HPDE6-E6E7 (cell line): ENCODE measurements at regions not wholly inside any gene's neighbourhood (a gene's known extent, or its start where the extent isn't known, plus 50 kb on each side); places are given as distances from the start of the nearest gene placed in this dataset.
"Not testable (repeated sequence)": the region's sequence is repeated elsewhere in the genome, so short reads cannot be mapped to it uniquely, and the experiment has no call there.

Experiments
- DNase-seq: peaks from one replicate; pipeline ENCODE4 v3.0.0; 2011; ENCODE audit warnings: missing footprints; ENCODE audit errors: extremely low spot score

DNA sequence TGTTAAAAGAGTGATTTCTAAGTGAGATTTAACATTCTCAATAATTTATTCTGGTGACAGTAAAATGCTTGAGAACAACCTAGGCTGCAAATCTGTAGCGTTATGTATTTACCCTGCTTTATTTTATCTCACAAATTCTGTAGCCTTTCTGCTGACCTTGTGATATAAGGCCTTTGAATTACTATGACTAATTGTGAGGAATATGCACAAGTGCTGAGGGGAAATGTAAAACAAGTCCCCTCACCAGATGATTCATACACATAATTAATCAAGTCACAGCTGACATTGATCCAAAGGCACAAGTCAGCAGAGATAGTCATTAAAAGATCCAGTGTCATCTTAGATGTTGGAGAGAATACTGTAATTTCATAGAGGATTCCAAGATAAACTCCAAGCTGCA lies 992.7 kb upstream of the USP15 start:
- DNase-seq, result no peak

DNA sequence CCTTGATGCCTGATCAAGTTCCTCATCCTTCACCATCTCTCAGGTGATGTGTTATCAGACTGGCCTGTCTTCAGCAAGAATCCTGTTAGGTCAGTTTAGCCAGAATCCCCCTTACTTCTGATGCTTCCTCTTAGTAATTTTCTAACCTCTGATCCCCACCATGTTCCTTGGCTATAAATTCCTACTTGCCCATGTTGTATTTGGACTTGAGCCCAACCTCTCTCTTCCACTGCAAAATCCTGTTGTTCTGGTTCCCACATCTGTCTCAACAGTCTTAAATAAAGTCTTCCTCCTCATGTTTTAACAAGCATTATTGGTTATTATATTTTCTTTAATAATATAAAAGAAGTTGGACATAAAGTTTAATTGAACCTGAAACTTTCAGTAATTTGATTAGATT lies 987.8 kb upstream of the USP15 start:
- DNase-seq, result no peak

DNA sequence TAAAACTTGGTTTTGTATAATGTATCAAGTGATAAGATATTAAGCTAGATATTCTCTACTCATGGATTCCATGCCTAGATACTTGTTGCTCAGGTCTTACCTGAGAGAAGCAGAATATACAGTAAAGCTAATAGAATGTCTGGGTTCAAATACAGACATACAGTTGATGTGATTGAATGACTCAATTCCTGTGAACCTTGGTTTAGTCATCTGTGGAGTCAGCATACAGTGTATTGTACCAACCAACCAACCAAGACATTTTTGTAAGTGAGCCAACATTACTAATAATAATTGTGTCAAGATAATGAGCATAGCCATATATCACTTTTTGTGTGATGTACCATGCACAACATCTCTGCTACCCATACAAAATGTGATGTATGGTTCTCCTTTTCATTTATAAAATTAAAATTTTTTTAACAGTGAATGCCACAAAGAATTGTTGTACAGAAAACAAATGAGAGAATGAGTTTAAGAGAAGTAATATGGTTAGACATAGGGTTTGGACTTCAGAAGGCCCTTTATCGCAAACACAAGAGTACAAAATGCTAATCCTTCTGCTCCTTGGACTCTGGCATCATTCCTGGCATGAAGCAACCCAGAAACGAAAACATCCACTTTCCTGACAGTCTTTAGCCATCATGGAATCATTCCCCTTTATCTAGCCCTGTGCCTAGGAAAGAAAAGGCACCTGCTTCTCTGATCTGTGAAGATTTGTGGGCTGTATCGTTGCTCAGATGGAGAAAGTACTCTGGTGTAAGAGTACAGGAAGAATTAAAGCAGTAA lies 977.2 kb upstream of the USP15 start:
- peak; percentile 32 for DNase-seq

DNA sequence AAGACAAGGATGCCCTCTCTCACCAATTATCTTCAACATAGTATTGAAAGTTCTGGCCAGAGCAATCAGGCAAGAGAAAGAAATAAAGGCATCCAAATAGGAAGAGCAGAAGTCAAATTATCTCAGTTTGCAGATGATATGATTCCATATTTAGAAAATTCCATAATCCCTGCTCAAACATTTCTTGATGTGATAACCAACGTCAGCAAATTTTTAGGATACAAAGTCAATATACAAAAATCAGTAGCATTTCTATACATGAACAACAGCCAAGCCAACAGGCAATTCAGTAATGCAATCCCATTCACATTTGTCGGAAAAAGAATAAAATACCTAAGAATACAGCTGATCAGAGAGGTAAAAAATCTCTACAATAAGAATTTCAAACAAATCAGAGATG lies 969.7 kb upstream of the USP15 start:
- DNase-seq, result no peak

DNA sequence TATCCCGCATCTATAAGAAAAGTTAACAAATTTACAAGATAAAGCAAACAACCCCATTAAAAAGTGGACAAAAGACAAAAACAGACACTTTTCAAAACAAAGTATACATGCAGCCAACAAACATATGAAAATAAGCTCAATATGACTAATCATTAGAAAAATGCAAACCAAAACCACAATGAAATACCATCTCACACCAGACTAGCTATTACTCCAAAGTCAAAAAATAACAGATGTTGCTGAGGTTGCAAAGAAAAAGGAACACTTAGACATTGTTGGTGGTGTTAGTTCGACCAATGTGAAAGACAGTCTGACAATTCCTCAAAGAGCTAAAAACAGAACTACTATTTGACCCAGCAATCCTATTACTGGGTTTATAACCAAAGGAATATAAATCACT lies 968.6 kb upstream of the USP15 start:
- DNase-seq, result no peak

DNA sequence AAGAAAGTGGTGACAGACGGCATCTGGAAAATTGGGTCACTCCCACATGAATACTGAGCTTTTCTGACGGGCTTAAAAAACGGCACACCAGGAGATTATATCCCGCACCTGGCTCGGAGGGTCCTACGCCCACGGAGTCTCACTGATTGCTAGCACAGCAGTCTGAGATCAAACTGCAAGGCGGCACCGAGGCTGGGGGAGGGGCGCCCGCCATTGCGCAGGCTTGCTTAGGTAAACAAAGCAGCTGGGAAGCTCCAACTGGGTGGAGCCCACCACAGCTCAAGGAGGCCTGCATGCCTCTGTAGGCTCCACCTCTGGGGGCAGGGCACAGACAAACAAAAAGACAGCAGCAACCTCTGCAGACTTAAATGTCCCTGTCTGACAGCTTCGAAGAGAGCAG lies 966.2 kb upstream of the USP15 start:
- DNase-seq, result not testable (repeated sequence)

DNA sequence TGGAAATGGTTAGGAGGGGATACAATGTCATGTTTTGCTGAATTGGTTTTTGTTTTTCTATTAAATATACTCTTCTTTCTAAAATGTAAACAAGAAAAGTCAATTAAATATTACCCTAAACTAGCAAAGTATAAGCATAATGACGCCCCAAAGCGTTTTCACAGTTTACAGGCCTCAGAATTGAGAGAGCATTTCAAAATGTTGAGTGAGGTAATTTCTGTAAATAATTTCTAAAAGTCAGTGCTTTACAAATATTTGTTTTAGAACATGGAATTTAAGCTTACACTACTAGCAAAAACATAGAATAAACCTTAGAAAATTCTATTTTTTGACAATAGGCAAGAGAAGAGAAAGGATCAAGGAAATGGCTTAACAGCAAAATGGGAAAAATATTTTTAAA lies 958.4 kb upstream of the USP15 start:
- DNase-seq, result no peak

DNA sequence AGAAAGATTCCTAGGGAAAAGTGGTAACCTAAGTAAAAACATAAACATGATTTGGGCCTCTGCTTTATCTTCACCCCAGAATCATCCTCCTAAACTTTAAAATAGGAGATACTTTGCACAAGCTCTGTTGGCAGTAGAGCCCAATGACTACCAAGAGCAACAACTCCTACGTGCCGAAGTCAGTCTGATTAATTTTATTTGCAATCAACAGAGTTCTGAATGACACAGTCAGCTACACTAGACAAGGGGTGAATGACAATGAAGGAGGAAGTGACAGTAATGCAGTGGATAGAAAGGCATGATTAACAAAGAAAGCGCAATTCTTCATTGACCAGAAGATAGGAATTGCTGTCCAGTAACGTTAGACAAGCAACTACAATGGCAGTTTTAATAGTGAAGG lies 957.9 kb upstream of the USP15 start:
- DNase-seq, result no peak

DNA sequence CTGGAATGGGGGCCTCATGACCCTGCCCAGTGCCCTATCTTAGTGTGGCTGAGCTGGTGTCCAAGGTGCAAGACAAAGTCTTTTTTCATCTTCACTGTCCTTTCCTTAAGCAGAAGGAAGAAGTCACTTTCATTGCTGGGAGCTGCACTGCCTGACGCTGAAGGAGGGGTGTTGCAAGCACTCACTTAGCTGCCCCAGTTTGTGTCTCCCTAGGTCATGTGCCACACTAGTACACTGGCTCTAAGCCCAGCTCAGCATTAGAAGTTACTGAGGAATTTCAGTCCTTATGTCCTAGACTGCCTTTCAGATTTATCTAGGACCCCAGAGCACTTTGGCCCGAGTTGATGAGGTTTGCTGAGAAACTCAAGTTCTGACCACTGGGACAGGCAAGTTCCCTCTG lies 952.0 kb upstream of the USP15 start:
- no peak for DNase-seq

DNA sequence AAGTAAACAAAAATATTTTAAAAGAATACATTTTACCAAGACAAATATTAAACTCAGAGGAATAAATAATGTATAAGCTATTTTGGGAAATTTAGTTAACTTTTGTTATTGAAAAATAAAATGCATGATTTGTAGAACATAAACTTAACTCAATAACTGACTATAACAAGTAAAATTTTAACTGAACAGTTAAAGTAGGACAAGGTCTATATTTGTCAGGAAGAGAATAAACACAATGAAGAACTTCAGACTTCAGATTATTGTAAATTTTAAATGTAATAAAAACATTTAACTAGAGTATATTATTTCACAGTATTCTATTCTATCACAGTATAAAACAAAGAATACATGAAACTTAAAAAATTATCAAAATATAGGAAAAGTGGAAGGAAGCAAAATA lies 948.8 kb upstream of the USP15 start:
- no peak for DNase-seq

DNA sequence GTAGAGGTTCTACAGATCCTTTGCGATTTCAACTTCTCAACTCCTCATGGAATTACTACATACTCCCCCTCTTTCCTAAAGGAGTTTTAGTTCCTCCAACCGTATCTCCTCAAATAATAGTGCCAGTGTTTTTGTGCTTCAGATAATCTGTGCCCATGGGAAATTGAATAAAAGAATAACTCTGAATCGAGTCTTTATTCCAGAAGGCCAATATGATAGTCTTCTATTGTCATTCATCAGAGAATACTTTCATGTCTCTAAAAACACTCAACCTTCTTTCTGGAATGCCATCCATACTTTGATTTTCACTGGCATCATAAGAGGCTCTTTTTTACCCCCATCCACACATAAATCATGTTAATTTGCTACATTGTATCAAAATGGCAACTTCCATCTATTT lies 911.3 kb upstream of the USP15 start:
- no peak for DNase-seq

DNA sequence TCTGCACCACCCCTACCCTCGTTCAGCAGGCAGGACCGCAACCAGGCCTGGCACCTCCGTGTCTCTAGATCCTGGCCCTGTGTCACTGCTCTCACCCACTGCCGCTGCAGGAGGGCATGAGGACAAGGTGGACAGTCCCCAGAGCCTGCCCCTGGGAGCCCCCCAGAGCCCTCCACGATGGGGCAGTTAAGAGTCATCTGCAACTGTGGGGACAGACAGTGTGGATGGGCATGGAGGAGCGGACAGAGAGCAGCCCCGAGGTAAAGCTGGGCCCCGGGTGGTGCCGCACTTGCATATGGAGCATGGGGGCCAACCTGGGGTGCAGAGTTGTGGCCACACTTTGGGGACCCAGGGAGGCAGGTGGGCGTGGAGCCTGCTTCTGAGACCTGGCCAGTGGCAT lies 905.1 kb upstream of the USP15 start:
- DNase-seq, result no peak

DNA sequence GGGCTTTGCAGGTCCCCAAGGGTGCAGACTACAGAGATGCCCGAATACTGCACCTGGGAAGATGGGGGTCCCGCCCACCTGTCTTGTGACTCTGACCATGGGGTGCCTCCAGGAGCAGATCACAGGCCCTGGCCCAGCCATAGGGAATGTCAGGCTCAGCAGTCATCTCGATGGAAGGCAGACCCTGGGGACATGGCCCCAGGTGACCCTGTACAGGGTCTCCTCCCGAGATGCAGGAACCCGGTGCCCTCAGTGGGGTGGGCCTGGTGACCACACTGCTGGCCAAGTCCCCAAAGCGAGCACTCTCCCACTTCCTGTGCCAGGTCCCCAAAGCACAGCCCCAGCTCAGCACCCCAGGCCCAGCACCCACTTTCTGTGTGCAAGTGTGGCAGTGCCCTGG lies 903.7 kb upstream of the USP15 start:
- DNase-seq, result no peak

DNA sequence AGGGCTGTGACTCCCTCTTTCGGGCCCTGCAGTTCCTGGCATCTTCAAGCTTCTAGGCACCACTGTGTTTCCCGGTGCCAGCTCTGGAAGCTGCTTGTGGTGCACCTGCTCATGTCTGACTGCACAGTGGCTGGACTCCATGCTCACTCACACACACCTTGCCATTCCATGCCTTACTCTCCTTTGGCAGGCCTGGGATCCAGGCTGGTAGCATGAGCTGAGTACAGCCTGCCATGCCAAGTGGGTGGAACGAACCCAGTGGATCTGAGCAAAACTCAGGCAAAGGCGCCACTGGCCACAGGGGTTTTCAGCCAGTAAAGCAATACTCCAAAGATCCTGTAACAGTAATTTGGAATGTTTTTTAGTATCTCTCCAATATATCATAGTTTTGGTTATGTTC lies 902.7 kb upstream of the USP15 start:
- no peak for DNase-seq

DNA sequence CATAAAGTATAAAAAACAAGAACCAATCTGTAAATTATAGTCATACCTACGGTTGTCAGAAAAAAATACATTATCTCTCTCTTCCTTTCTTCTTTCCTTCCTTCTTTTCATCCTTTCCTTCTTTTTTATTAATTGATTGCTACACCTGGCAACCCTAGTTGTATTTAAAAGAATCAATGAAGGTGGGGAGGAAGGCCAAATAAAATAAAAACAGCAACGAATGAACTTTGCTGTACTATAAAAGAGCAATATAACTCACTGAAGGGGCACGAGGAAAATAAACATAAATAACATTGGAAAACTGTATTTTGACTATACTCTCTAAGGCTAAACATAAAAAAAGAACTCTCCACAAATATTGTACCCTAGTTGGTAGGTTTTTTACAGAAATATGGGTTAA lies 898.2 kb upstream of the USP15 start:
- DNase-seq, result no peak

DNA sequence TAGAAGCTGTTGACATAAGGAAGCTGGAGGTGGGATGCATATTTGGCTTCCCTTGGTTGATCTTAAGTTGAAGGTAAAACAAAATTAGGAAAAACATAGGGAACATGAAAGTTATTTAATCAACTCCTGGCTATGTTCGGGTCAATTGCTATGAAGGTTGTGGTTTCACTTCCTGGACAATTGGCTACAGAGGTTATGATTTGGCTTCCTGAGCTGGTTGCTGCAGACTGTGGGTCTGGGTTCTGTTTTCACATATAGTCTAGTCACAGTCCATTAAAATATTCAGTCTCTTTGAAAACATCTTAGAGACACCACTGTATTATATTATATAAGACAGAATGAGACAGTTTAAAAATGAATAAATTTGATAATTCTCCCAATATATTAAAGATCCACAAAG lies 895.2 kb upstream of the USP15 start:
- DNase-seq, result no peak

DNA sequence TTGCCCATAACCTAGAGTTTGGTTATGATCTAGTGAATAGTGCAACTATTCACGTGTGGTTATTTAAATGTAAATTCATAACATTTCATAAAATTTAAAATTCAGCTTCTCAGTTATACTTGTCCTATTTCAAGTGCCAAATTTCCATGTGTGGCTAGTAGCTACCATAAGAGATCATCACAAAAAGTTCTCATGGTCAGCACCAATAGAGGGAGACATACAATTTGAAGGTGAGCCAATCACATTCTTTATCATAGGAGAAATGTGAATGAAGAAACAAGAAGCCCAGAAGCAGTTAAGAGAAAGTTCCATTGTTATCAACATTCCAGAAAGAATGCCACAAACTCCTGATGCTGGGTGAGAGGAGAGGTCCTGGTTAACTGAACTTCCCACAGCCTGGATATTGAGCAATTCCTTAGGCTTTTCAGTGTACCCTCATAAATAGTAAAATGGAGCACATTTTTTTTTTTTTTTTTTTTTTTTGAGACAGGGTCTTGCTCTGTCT lies 892.9 kb upstream of the USP15 start:
- no peak for DNase-seq

DNA sequence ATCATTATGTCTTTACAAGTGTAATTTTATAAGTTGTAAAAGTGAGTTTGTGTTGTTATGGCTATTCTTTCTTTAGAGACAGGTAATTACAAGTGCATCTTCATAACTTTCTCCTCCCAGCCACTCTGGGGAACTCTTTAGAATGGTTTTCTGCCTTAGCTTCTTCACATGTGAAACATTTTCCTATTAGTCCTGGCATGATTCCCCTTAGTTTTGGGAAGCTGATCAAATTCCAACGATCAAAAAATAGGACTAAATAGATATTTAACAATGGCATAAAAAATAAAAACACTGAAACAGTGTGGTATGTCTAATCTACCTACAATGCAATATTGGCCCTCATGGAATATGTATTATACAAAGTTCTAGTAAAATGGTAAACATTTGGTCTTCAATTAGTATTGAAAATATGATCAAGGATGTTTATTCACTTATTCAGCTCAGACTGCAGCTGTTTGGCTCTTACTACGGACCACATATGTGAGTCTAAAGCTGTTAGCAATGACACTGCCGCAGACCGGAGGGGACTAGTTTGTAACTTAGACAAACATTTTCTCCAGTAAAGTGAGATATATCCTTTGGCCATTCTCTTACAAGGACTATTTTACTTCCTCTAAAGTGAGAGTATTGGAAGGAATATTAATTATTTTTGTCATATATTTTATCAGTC lies 890.8 kb upstream of the USP15 start:
- DNase-seq, result no peak

DNA sequence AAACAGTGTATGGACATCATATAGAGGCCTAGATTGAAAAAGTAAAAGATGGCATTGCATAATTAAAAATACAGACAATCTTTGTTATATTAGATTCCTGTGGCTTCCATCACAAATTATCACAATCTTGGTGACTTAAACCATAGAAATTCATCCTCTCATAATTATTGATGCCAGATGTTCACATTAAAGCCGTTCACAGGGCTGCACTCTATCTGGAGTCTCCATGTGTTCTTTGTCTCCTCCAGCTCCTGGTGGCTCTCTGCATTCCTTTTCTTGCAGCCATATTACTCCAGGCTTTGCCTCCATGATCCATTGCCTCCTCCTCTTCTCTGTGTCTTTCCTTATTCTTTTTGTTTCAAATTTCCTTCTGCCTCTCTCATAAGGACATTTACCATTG lies 875.7 kb upstream of the USP15 start:
- DNase-seq, result no peak

DNA sequence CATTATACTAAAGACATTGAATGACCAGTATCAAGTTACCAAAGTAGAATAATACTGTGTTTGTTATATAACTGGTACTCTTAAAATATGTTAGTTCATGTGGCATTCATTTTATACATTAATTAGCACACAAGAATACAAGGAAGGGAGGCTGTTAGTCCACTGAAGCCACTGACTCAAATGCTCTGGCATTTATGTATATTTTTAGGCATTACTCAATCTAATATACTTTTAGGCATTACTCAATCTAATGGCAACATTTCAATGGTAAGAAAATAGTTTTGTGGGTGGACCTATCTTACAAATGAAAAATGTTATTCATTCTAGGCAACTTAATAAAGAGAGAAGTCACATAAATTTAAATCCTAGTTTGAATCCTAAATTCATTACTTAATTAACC lies 874.4 kb upstream of the USP15 start:
- DNase-seq, result peak; percentile 17

DNA sequence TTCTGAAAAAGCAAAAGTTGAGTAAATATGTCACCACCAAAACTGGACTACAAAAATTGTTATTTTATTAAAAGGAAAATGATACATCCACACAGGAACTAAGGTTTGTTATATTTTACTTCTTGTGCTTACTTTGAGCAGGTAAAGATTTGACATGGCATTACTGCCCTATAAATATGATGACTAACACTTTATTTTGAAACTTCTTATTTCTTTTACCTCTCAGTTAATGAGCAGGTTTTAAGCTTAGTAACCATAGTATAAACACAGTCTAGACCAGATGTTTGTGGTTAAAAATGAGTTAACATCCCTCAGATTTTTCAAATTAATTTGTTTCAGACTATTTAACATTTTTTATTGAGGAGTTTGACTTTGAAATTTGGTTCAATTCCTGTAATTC lies 862.5 kb upstream of the USP15 start:
- DNase-seq, result no peak

DNA sequence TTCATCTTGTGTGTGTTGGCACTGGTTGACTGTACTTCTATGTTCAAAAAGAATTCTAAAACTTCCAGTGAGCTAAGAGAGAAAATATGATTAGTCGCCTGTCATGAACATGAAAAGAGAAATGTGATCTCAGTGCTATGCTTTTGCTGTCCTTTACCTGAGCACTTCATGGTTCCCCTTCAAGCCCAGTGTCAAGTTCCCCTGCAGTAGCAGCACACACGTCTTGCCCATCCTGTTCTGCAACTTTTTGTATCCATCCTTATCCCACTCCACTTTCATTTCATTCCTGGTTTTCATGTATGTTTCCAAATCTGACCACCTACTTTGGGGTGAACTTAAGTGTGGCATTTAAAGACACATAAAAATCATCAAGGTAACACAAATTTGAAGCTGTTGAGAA lies 848.0 kb upstream of the USP15 start:
- DNase-seq, result no peak

DNA sequence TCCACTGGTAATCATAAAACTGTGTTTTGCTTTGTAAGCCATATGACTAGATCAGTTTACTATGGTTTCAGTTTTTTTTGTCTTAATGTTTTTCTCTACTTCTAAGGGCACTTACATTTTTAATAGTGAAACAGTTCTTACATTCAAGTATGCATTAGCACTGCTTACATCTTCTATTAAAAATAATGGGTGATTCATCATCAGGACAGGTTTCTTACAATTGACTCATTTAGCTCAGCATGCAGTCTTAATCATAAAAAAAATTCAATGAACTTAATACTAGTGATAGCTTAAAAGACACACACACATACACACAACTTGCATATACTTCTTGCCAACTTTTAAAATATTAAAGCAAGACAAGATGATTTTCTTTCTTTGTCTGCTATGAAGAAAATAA lies 845.7 kb upstream of the USP15 start:
- peak; percentile 11 for DNase-seq

DNA sequence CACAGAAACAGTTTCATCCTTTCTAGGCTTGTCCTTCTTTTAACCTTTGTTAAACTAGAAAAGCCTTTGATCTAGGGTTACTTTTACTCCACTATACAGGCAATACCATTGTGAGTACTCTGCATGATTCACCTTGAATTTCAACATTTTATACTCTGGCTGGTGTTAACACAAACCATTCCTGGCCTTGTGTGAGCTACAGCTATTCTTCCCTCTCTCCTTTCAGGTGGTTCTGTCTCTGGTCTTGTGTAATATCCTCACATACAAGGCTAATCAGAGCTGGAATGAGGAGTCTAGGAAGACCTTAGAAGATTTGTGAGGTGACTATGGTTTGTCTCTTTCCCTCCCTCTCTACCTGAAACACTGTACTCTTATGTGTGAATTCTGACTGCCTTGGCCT lies 837.4 kb upstream of the USP15 start:
- DNase-seq, result no peak
